ENCODE measurements at regions not wholly inside any gene's neighbourhood (a gene's known extent, or its start where the extent isn't known, plus 50 kb on each side); places are given as distances from the start of the nearest gene placed in this dataset.

GRCh38 chr2:100753881-100754280, 66.1 kb upstream of the NPAS2 start:
- TF ChIP-seq CTCF (IDR thresholded peaks at IDR 0.05; ENCODE audit: extremely low read depth in 1 of 2, insufficient read depth in 1 of 2, low read depth in 1 of 2, low read length in 2 of 2): no peak
- no peak for TF ChIP-seq POLR2AphosphoS5 (IDR thresholded peaks at IDR 0.05; ENCODE audit: insufficient read depth, low read depth, low read length)
- TF ChIP-seq POLR2A (IDR thresholded peaks at IDR 0.05; ENCODE audit: low read depth, low read length): no peak
- no peak for TF ChIP-seq MYC (IDR thresholded peaks at IDR 0.05; ENCODE audit: low read depth, low read length)
- no peak for TF ChIP-seq JUN (IDR thresholded peaks at IDR 0.05; ENCODE audit: borderline replicate concordance, insufficient read depth, insufficient read length, low read depth)
